Karpas-422 (cell line): ENCODE measurements at regions not wholly inside any gene's neighbourhood (a gene's known extent, or its start where the extent isn't known, plus 50 kb on each side); places are given as distances from the start of the nearest gene placed in this dataset.

Experiments used
- DNase-seq: peaks from one replicate; pipeline ENCODE4 v3.0.0-alpha.2; 2015
- H2AFZ ChIP-seq: fragments of 200-600 bp; sonication (generic); 2 replicates; pipeline ENCODE4 v1.6.1; 2014; ENCODE audit warnings: antibody characterized with exemption, low read length, mixed read lengths
- H3K27ac ChIP-seq: fragments of 200-600 bp; sonication (generic); 2 replicates; pipeline ENCODE4 v1.5.1; 2014; ENCODE audit warnings: mild to moderate bottlenecking, low read length, moderate library complexity
- H3K27me3 ChIP-seq: fragments of 200-600 bp; sonication (generic); 2 replicates; pipeline ENCODE4 v1.6.1; 2014; ENCODE audit warnings: low read length, mixed read lengths
- H3K36me3 ChIP-seq: fragments of 200-600 bp; sonication (generic); 2 replicates; pipeline ENCODE4 v1.6.1; 2014; ENCODE audit warnings: low read length, mixed read lengths; ENCODE audit not compliant: insufficient read depth
- H3K4me1 ChIP-seq: fragments of 200-600 bp; sonication (generic); 2 replicates; pipeline ENCODE4 v1.6.1; 2014; ENCODE audit warnings: mild to moderate bottlenecking, low read length, mixed read lengths
- H3K4me2 ChIP-seq: fragments of 200-600 bp; sonication (generic); 2 replicates; pipeline ENCODE4 v1.6.1; 2014; ENCODE audit warnings: low read length, low read depth, mild to moderate bottlenecking; ENCODE audit not compliant: poor library complexity, severe bottlenecking
- H3K4me3 ChIP-seq: fragments of 200-600 bp; sonication (generic); 2 replicates; pipeline ENCODE4 v1.5.1; 2014; ENCODE audit warnings: mild to moderate bottlenecking, antibody characterized with exemption, low read length, mixed read lengths
- H3K79me2 ChIP-seq: fragments of 200-600 bp; sonication (generic); 2 replicates; pipeline ENCODE4 v1.6.1; 2014; ENCODE audit warnings: mild to moderate bottlenecking, low read length, mixed read lengths
- H3K9ac ChIP-seq: fragments of 200-600 bp; sonication (generic); 2 replicates; pipeline ENCODE4 v1.6.0; 2014; ENCODE audit warnings: low read length
- H3K9me2 ChIP-seq: fragments of 200-600 bp; sonication (generic), shearing (Covaris generic); replicated peaks from 2 replicates; pipeline ENCODE4 v1.6.0; 2014; ENCODE audit warnings: mild to moderate bottlenecking, low read length, moderate library complexity; ENCODE audit not compliant: insufficient read depth
- H3K9me3 ChIP-seq: fragments of 300-700, 200-600 bp; sonication (generic); 2 replicates; pipeline ENCODE4 v1.6.1; 2014; ENCODE audit warnings: low read length, mixed read lengths
- H4K20me1 ChIP-seq: fragments of 200-600 bp; sonication (generic); 2 replicates; pipeline ENCODE4 v1.6.1; 2014; ENCODE audit warnings: mild to moderate bottlenecking, antibody characterized with exemption, low read length, low read depth; ENCODE audit not compliant: insufficient read depth

DNA sequence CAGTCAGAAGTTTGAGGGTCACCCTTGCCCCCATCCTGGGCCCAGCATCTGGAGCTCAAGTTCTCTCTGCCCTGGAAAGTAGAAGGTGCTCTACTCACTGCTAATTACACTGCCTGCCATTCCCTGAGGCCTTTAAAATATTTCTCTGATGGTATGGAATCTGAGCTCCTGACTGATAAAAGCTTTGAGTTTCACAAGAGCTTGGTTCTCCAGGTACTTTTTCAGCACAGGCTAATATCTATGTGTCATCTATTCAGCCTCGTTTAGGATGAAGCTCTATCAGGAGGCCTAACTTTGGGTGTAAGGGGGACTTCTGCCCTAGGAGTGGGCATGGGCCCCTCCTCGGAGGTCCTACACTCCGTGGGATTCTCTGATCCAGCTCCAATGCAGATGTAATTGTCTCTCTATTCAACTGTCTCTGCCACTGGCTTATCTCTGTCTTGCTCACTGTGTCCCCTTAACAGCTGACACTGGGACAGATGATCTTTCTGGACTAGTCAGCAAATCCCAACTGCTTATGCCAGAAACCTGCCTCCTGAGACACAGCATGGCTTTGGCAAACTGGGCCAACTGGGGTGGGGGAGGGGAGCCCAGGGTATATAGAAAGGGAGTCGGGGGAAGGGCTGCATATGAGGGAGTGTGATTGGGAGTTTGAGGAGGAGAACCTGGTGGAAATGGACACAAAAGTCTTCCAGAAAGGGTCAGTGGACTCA is 104.2 kb upstream of the GADD45A start:
- DNase-seq = no peak
- H3K9me3 ChIP-seq = no peaks in the 10 kb centered on the region
- H4K20me1 ChIP-seq = no peaks in the 10 kb centered on the region
- no peaks in the 10 kb centered on the region for H3K79me2 ChIP-seq
- no peak overlapping the region for H3K4me2 ChIP-seq
- H3K36me3 ChIP-seq = no peaks in the 10 kb centered on the region
- no peak overlapping the region for H3K27ac ChIP-seq
- H3K9me2 ChIP-seq = no peaks in the 10 kb centered on the region
- H3K27me3 ChIP-seq = no peaks in the 10 kb centered on the region
- H2AFZ ChIP-seq = no peak overlapping the region
- H3K9ac ChIP-seq = no peak overlapping the region
- H3K4me1 ChIP-seq = no peaks in the 10 kb centered on the region
- H3K4me3 ChIP-seq = no peak overlapping the region

DNA sequence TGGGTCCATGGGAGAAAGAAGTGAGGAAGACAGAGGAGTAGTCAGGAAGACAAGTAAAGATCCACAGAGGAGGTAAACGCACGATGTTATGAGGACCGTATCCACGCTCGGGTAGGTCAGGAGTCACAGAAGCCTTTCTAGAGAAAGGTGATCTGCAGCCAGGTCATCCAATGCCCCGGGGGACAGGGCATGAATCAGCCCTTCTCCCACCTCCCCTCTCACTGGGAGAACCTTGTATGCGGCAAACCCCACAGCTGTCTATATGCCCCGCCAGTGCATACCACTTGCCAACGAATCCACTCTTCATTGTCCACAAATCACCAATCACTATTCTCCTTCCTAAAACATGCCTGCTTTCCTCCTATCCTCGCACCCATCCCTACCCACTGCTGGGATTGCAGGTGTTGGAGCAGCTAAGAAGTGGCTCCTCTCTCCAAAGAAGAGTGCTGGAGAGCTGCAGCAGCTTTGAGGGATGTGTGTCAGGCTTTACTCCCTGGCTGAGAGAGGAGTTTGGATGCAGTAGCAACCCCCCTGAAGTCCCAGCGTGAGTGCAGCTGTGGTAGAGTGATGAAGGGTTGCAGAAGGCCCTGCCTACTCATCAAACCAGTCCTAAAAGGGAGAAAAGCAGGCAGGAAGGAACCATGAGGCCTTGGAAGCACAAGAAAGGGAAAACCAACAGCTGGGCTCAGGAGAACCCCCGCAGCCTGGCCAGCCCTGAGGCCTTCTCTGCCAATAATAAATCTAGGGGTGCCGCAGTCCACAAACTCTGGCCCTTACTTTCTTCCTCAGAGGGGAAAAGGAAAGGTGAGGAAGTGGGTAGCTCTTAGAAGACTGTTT is 102.2 kb upstream of the GADD45A start:
- Histone ChIP-seq H3K27ac (no peak overlapping the region), H3K4me1 (no peaks in the 10 kb centered on the region), H2AFZ (no peak overlapping the region), H3K27me3 (no peaks in the 10 kb centered on the region), H3K79me2 (no peaks in the 10 kb centered on the region), H3K9me2 (no peaks in the 10 kb centered on the region), H3K4me3 (no peak overlapping the region), H3K9me3 (no peaks in the 10 kb centered on the region), H3K9ac (no peak overlapping the region), H3K4me2 (no peak overlapping the region), H3K36me3 (no peaks in the 10 kb centered on the region), H4K20me1 (no peaks in the 10 kb centered on the region)
- no peak for DNase-seq

- Histone ChIP-seq H3K9ac (no peak overlapping the region), H3K4me1 (no peaks in the 10 kb centered on the region), H3K27ac (no peak overlapping the region), H3K4me3 (no peak overlapping the region), H2AFZ (no peak overlapping the region), H3K27me3 (no peaks in the 10 kb centered on the region), H3K9me2 (no peaks in the 10 kb centered on the region), H3K4me2 (no peak overlapping the region), H3K36me3 (no peaks in the 10 kb centered on the region), H3K9me3 (no peaks in the 10 kb centered on the region), H3K79me2 (no peaks in the 10 kb centered on the region), H4K20me1 (no peaks in the 10 kb centered on the region)
- DNase-seq = no peak
These were observed 101.5 kb upstream of the GADD45A start for GRCh38 chr1:67583462-67583950.

DNA sequence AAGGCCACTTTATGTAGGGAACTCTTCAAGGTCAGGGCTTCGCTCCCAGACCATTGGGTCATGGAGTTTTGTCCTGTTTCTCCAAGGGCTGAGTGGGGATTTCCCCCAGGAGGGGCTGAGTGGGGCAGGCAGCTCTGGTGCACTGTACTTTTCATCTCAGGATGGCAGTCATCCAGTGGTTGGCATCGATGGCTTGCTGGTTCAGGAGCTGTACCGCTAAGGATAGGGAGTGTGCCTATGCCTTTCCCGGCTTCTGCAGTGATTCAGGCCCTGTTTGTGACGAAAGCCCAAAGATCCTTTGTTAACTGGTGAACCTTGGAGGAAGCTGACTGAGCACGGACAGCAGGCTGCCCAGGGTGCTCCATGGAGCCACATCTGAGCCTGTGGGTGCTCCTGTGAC is 100.1 kb upstream of the GADD45A start:
- Histone ChIP-seq H3K9me2 (no peaks in the 10 kb centered on the region), H3K4me1 (no peaks in the 10 kb centered on the region), H3K36me3 (no peaks in the 10 kb centered on the region), H3K79me2 (no peaks in the 10 kb centered on the region), H4K20me1 (no peaks in the 10 kb centered on the region), H2AFZ (no peak overlapping the region), H3K4me3 (no peak overlapping the region), H3K9ac (no peak overlapping the region), H3K4me2 (no peak overlapping the region), H3K27me3 (no peaks in the 10 kb centered on the region), H3K9me3 (no peaks in the 10 kb centered on the region), H3K27ac (no peak overlapping the region)
- no peak for DNase-seq

- Histone ChIP-seq H3K9me3 (no peaks in the 10 kb centered on the region), H3K36me3 (no peaks in the 10 kb centered on the region), H3K4me1 (no peaks in the 10 kb centered on the region), H3K27ac (no peak overlapping the region), H3K9me2 (no peaks in the 10 kb centered on the region), H3K4me2 (no peak overlapping the region), H3K4me3 (no peak overlapping the region), H3K79me2 (no peaks in the 10 kb centered on the region), H4K20me1 (no peaks in the 10 kb centered on the region), H3K9ac (no peak overlapping the region), H2AFZ (no peak overlapping the region), H3K27me3 (no peaks in the 10 kb centered on the region)
- no peak for DNase-seq
These were observed 98.4 kb upstream of the GADD45A start for GRCh38 chr1:67586596-67586995.

GRCh38 chr1:67588178-67588855 is 96.7 kb upstream of the GADD45A start:
- H4K20me1 ChIP-seq = no peaks in the 10 kb centered on the region
- H3K9me3 ChIP-seq = no peaks in the 10 kb centered on the region
- no peaks in the 10 kb centered on the region for H3K4me1 ChIP-seq
- H3K36me3 ChIP-seq = no peaks in the 10 kb centered on the region
- no peak overlapping the region for H3K4me3 ChIP-seq
- no peaks in the 10 kb centered on the region for H3K27me3 ChIP-seq
- no peaks in the 10 kb centered on the region for H3K9me2 ChIP-seq
- no peaks in the 10 kb centered on the region for H3K79me2 ChIP-seq
- no peak for DNase-seq
- no peak overlapping the region for H2AFZ ChIP-seq
- H3K9ac ChIP-seq = no peak overlapping the region
- H3K27ac ChIP-seq = no peak overlapping the region
- H3K4me2 ChIP-seq = no peak overlapping the region

- H3K36me3 ChIP-seq = no peaks in the 10 kb centered on the region
- H3K4me3 ChIP-seq = no peak overlapping the region
- no peaks in the 10 kb centered on the region for H3K27me3 ChIP-seq
- H3K9ac ChIP-seq = no peak overlapping the region
- H3K9me3 ChIP-seq = no peaks in the 10 kb centered on the region
- no peaks in the 10 kb centered on the region for H4K20me1 ChIP-seq
- no peak for DNase-seq
- no peaks in the 10 kb centered on the region for H3K4me1 ChIP-seq
- H3K79me2 ChIP-seq = no peaks in the 10 kb centered on the region
- no peak overlapping the region for H2AFZ ChIP-seq
- no peak overlapping the region for H3K27ac ChIP-seq
- no peak overlapping the region for H3K4me2 ChIP-seq
- H3K9me2 ChIP-seq = no peaks in the 10 kb centered on the region
These were observed 95.3 kb upstream of the GADD45A start for GRCh38 chr1:67589519-67590233.

- Histone ChIP-seq H3K27me3 (no peaks in the 10 kb centered on the region), H3K9me3 (no peaks in the 10 kb centered on the region), H3K9ac (no peak overlapping the region), H3K4me1 (no peaks in the 10 kb centered on the region), H3K36me3 (no peaks in the 10 kb centered on the region), H3K27ac (no peak overlapping the region), H3K4me3 (no peak overlapping the region), H2AFZ (no peak overlapping the region), H3K4me2 (no peak overlapping the region), H3K79me2 (no peaks in the 10 kb centered on the region), H4K20me1 (no peaks in the 10 kb centered on the region), H3K9me2 (no peaks in the 10 kb centered on the region)
- no peak for DNase-seq
These were observed 94.7 kb upstream of the GADD45A start for GRCh38 chr1:67590329-67590728.
